Large intestine (tissue), 3 donors: ENCODE measurements at regions not wholly inside any gene's neighbourhood (a gene's known extent, or its start where the extent isn't known, plus 50 kb on each side); places are given as distances from the start of the nearest gene placed in this dataset.
A peak's percentile ranks its signal among the peaks of the same experiment; 100 is the strongest.

Experiments
- DNase-seq, 2 donors: peaks; one replicate each; pipeline versions ENCODE4 v3.0.0 to v3.0.0-alpha.2; 2013
- H3K27ac ChIP-seq: one replicate; pipeline ENCODE4 v1.5.1; 2013; ENCODE audit warnings: low read length
- H3K27me3 ChIP-seq: 2 replicates; pipeline ENCODE4 v1.6.1; 2013; ENCODE audit warnings: low read length; ENCODE audit not compliant: control insufficient read depth, insufficient read depth
- H3K36me3 ChIP-seq: 2 replicates; pipeline ENCODE4 v1.6.1; 2013; ENCODE audit warnings: low read length; ENCODE audit not compliant: control insufficient read depth, insufficient read depth
- H3K4me1 ChIP-seq: one replicate; pipeline ENCODE4 v1.6.1; 2013; ENCODE audit warnings: low read length; ENCODE audit not compliant: control insufficient read depth, insufficient read depth
- H3K4me3 ChIP-seq: one replicate; pipeline ENCODE4 v1.5.1; 2013; ENCODE audit warnings: low read length
- H3K9me3 ChIP-seq: one replicate; pipeline ENCODE4 v1.6.1; 2013; ENCODE audit warnings: mild to moderate bottlenecking, low read depth, low read length, moderate library complexity; ENCODE audit not compliant: control insufficient read depth
- WGBS: methylation state at CpG from one replicate; pipeline ENCODE4 v1.1.5; 2013; ENCODE audit warnings: low lambda C conversion rate; ENCODE audit not compliant: insufficient coverage; 5-methylcytosine and 5-hydroxymethylcytosine counted together

DNA sequence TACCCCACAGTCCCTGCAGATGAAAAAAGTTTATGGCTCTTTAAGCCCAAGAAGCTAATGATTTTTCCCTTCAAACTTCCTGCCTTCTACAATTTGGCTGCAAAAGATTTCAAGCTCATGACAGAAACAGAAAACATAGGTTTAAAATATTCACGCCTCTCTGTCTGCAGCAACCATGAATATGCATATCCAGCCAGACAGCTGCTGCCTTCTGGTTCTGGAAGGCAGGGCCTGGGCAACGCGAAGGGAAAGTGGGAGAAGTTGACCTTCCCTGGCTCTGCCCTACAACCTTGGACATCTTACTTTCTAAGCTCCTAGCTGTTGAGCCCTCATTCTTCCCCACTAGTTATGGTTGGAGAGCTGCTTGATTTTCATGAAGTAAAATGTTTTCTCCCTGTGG is 64.8 kb upstream of the CLINT1 start:
- no peak for DNase-seq
- H3K9me3 ChIP-seq: no peaks in the 10 kb centered on the region
- 60% methylated on average over 2 of the region's 3 CpGs for WGBS
- no peak overlapping the region for H3K4me3 ChIP-seq
- no peaks in the 10 kb centered on the region for H3K36me3 ChIP-seq
- no peaks in the 10 kb centered on the region for H3K27me3 ChIP-seq
- H3K27ac ChIP-seq: no peak overlapping the region
- peaks cover 34% of the 10 kb centered on the region for H3K4me1 ChIP-seq

- Histone ChIP-seq H3K27me3 (no peaks in the 10 kb centered on the region), H3K4me1 (peaks cover 47% of the 10 kb centered on the region), H3K27ac (no peak overlapping the region), H3K4me3 (no peak overlapping the region), H3K9me3 (no peaks in the 10 kb centered on the region), H3K36me3 (no peaks in the 10 kb centered on the region)
- DNase-seq: no peak
- no CpG with 5 or more reads among the region's 4 CpGs for WGBS
These were observed 63.1 kb upstream of the CLINT1 start for GRCh38 chr5:157922026-157922425.

- no peaks in the 10 kb centered on the region for H3K27me3 ChIP-seq
- peaks cover 40% of the 10 kb centered on the region for H3K4me1 ChIP-seq
- no CpG with 5 or more reads among the region's 3 CpGs for WGBS
- no peak overlapping the region for H3K27ac ChIP-seq
- H3K4me3 ChIP-seq: no peak overlapping the region
- DNase-seq: no peak
- no peaks in the 10 kb centered on the region for H3K36me3 ChIP-seq
- H3K9me3 ChIP-seq: no peaks in the 10 kb centered on the region
These were observed 61.9 kb upstream of the CLINT1 start for GRCh38 chr5:157920828-157921170.

GRCh38 chr5:157918811-157919742 is 60.1 kb upstream of the CLINT1 start:
- Histone ChIP-seq H3K4me3 (peak overlapping the region; percentile 3), H3K4me1 (peaks cover 42% of the 10 kb centered on the region), H3K9me3 (no peaks in the 10 kb centered on the region), H3K27ac (peak overlapping the region; percentile 92), H3K36me3 (no peaks in the 10 kb centered on the region), H3K27me3 (no peaks in the 10 kb centered on the region)
- peak; percentile 76 to 89 for DNase-seq
- no CpG with 5 or more reads among the region's 19 CpGs for WGBS

DNA sequence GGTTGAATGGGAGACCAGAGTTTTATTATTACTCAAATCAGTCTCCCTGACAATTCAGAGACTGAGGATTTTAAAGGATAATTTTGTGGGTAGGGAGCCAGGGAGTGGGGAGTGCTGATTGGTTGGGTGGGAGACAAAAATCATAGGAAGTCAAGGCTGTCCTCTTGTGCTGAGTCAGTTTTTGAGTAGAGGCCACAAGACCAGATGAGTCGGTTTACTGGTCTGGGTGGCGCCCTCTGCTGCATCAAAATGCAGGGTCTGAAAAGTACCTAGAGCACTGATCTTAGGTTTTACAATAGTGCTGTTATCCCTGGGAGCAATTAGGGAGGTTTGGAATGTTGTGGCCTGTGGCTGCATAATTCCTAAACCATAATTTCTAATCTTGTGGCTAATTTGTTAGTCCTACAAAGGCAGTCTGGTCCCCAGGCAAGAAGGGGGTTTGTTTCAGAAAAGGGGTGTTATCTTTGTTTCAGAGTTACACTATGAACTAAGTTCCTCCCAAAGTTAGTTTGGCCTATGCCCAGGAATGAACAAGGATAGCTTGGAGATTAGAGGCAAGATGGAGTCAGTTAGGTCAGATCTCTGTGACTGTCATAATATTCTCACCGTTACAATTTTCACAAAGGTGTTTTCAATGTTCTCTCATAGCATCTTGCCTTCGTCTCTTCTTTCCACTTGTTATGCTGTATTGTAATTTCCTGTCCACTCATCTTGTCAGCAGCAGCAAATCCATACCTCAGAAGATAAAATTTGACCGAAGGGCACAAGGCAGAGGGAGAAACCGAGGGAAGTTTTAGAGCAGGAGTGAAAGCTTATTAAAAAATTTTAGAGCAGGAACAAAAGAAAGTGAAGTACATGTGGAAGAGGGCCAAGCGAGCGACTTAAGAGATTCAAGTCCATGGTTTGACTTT is 59.2 kb upstream of the CLINT1 start:
- H3K27me3 ChIP-seq: no peaks in the 10 kb centered on the region
- no peak overlapping the region for H3K4me3 ChIP-seq
- peak overlapping the region; percentile 92 for H3K27ac ChIP-seq
- peaks cover 51% of the 10 kb centered on the region for H3K4me1 ChIP-seq
- peak; percentile 60 to 73 for DNase-seq
- no peaks in the 10 kb centered on the region for H3K9me3 ChIP-seq
- H3K36me3 ChIP-seq: no peaks in the 10 kb centered on the region
- WGBS: 70% methylated on average over 2 of the region's 8 CpGs

- DNase-seq: no peak
- H3K9me3 ChIP-seq: no peaks in the 10 kb centered on the region
- no peak overlapping the region for H3K4me3 ChIP-seq
- no peak overlapping the region for H3K27ac ChIP-seq
- H3K4me1 ChIP-seq: peaks cover 57% of the 10 kb centered on the region
- H3K36me3 ChIP-seq: no peaks in the 10 kb centered on the region
- no peaks in the 10 kb centered on the region for H3K27me3 ChIP-seq
These were observed 58.5 kb upstream of the CLINT1 start for GRCh38 chr5:157917491-157917890.

DNA sequence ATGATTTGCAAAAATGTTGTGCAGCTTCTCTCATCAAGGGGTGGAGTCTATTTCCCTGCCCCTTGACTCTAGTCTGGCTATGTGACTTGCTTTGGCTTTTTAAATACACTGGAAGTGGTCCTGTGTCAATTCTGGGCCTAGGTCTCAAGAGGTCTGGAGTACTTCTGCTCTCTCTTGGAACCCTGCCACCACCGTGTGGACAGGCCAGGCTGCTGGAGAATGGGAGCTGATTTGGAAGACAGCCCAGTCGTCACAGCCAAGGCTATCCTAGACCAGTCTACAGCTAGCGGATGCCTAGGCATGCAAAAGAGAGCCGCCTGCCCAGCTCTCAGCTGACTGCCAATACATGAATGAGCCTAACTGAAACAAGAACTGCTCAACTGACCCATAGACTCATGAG is 56.7 kb upstream of the CLINT1 start:
- 100% methylated on average over 1 of the region's 4 CpGs for WGBS
- peak in 1 of 2 donors; percentile 48 for DNase-seq
- H3K4me1 ChIP-seq: peaks cover 59% of the 10 kb centered on the region
- H3K27ac ChIP-seq: no peak overlapping the region
- no peaks in the 10 kb centered on the region for H3K9me3 ChIP-seq
- H3K36me3 ChIP-seq: no peaks in the 10 kb centered on the region
- H3K27me3 ChIP-seq: no peaks in the 10 kb centered on the region
- no peak overlapping the region for H3K4me3 ChIP-seq

GRCh38 chr5:157914151-157914788 is 55.3 kb upstream of the CLINT1 start:
- no peaks in the 10 kb centered on the region for H3K9me3 ChIP-seq
- peaks cover 51% of the 10 kb centered on the region for H3K4me1 ChIP-seq
- peak overlapping the region; percentile 66 for H3K27ac ChIP-seq
- H3K4me3 ChIP-seq: no peak overlapping the region
- WGBS: 7% methylated on average over 2 of the region's 7 CpGs
- H3K36me3 ChIP-seq: no peaks in the 10 kb centered on the region
- H3K27me3 ChIP-seq: no peaks in the 10 kb centered on the region
- peak in 1 of 2 donors; percentile 86 for DNase-seq

GRCh38 chr5:157913575-157913974 is 54.6 kb upstream of the CLINT1 start:
- H3K36me3 ChIP-seq: no peaks in the 10 kb centered on the region
- peaks cover 46% of the 10 kb centered on the region for H3K4me1 ChIP-seq
- no CpG with 5 or more reads among the region's 2 CpGs for WGBS
- DNase-seq: peak in 1 of 2 donors; percentile 46
- H3K4me3 ChIP-seq: no peak overlapping the region
- H3K9me3 ChIP-seq: no peaks in the 10 kb centered on the region
- H3K27me3 ChIP-seq: no peaks in the 10 kb centered on the region
- H3K27ac ChIP-seq: peak overlapping the region; percentile 59

- peak; percentile 61 to 83 for DNase-seq
- no peak overlapping the region for H3K4me3 ChIP-seq
- no CpG with 5 or more reads among the region's 10 CpGs for WGBS
- H3K36me3 ChIP-seq: no peaks in the 10 kb centered on the region
- peaks cover 38% of the 10 kb centered on the region for H3K4me1 ChIP-seq
- H3K9me3 ChIP-seq: no peaks in the 10 kb centered on the region
- H3K27ac ChIP-seq: peak overlapping the region; percentile 59
- no peaks in the 10 kb centered on the region for H3K27me3 ChIP-seq
These were observed 53.8 kb upstream of the CLINT1 start for GRCh38 chr5:157912621-157913325.
